K562 (cell line): ENCODE measurements at regions not wholly inside any gene's neighbourhood (a gene's known extent, or its start where the extent isn't known, plus 50 kb on each side); places are given as distances from the start of the nearest gene placed in this dataset.

Source experiments
- CBFB ChIP-seq: sonication (generic); formaldehyde crosslinking; IDR thresholded peaks from 2 replicates; pipeline ENCODE4 v1.4.0; 2020; ENCODE audit warnings: mild to moderate bottlenecking, missing genetic modification reagents
- EP300 ChIP-seq: IDR thresholded peaks from 2 replicates; pipeline ENCODE4 v1.6.1; 2012; ENCODE audit warnings: low read length, improper control_type of control experiment
- NRF1 ChIP-seq, 2 experiments: fragments of 450-650 bp; IDR thresholded peaks in 1 of 2; conservative IDR thresholded peaks in 1 of 2; 2 replicates each; pipeline ENCODE4 v1.6.1; 2014; ENCODE audit warnings: mild to moderate bottlenecking in 2 of 2
- PHB2 ChIP-seq: fragments of 450-650 bp; IDR thresholded peaks from 2 replicates; pipeline ENCODE4 v1.6.1; 2017; ENCODE audit warnings: low read depth
- TAF15 ChIP-seq: fragments of 200-400 bp; formaldehyde crosslinking; IDR thresholded peaks from 2 replicates; pipeline ENCODE4 v1.6.1; 2017; ENCODE audit warnings: mild to moderate bottlenecking, low read depth, low read length, moderate library complexity
- ZNF174 ChIP-seq: fragments of 250-450 bp; sonication (Bioruptor Pico); IDR thresholded peaks from 2 replicates; pipeline ENCODE4 v1.4.0; 2020; ENCODE audit warnings: mild to moderate bottlenecking
- TF ChIP-seq, protein P1 (sequence below): sonication (generic); formaldehyde crosslinking; IDR thresholded peaks from 2 replicates; pipeline ENCODE4 v1.9.0; 2022; ENCODE audit warnings: mild to moderate bottlenecking, missing genetic modification reagents

GRCh38 chr10:47225219-47225927 is 74.6 kb upstream of the GDF10 start:
- TF ChIP-seq EP300 (no peak), NRF1 (conservative IDR thresholded peaks at IDR 0.05 in 1 of 2, IDR thresholded peaks at IDR 0.05 in 1 of 2) (no peak), PHB2 (no peak), ZNF174 (CRISPR knock-in tag) (no peak), TAF15 (no peak), CBFB (CRISPR knock-in tag) (no peak)
- TF ChIP-seq, protein P1, sequence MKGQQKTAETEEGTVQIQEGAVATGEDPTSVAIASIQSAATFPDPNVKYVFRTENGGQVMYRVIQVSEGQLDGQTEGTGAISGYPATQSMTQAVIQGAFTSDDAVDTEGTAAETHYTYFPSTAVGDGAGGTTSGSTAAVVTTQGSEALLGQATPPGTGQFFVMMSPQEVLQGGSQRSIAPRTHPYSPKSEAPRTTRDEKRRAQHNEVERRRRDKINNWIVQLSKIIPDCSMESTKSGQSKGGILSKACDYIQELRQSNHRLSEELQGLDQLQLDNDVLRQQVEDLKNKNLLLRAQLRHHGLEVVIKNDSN = no peak
